GM21529 (cell line): ENCODE measurements at regions not wholly inside any gene's neighbourhood (a gene's known extent, or its start where the extent isn't known, plus 50 kb on each side); places are given as distances from the start of the nearest gene placed in this dataset.
"Not testable (repeated sequence)": the region's sequence is repeated elsewhere in the genome, so short reads cannot be mapped to it uniquely, and the experiment has no call there.

Experiments
- ATAC-seq: cut with Tn5 transposase; IDR thresholded peaks from one replicate; pipeline ENCODE4 v1.9.1; 2021; ENCODE audit not compliant: unreplicated experiment

GRCh38 chr7:68038621-68039314 is 1042.1 kb downstream of the TYW1 start:
- no peak for ATAC-seq

GRCh38 chr7:68041554-68041953 is 1044.9 kb downstream of the TYW1 start:
- no peak for ATAC-seq

DNA sequence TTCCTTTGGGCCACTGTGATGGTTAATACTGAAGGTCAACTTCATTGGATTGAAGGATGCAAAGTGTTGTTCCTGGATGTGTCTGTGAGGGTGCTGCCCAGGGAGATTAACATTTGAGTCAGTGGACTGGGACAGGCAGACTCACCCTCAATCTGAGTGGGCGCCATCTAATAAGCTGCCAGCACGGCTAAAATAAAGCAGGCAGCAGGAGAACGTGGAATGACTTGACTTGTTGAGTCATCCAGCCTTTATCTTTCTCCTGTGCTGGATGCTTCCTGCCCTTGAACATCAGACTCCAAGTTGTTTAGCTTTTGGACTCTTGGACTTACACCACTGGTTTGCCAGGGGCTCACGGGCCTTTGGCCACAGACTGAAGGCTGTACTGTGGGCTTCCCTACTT is 1046.9 kb downstream of the TYW1 start:
- no peak for ATAC-seq

DNA sequence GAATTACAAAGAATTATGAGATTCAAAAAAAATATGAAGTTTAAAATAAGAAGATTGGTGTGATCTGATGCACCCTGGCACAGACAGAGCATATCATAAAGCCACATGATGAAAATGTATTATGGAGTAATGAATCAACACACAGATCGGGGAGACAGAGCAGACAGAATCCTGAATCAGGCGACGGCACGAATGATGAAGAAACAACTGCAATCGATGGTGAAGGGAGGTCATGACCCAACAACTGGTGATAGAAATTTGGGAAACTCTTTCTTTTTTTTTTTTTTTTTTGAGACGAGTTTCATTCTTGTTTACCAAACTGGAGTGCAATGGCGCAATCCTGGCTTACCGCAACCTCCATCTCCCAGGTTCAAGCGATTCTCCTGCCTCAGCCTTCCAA is 1054.0 kb downstream of the TYW1 start:
- no peak for ATAC-seq

DNA sequence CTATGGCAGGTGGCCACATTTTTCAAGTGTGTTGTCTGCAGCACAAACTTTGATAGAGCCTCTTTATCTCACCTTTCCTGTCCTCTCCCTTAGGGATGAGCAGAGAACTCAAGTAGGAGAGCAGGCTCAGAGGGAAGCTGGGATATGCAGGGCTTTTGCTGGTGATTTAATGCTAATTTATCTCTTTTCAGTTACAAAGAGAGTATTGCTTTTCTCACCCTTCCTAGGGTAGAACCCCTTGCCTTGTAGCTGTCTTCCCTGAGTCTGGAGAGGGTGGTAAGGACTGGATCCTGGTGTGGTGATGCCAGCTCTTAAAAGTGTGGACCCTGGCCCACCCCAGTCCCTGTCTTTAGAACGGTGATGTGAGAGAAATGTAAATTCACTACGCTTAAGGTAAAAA is 1061.4 kb downstream of the TYW1 start:
- ATAC-seq: no peak

- no peak for ATAC-seq
These were observed 1066.5 kb downstream of the TYW1 start for GRCh38 chr7:68063171-68063570.

- ATAC-seq: no peak
These were observed 1068.9 kb downstream of the TYW1 start for GRCh38 chr7:68065581-68065980.

DNA sequence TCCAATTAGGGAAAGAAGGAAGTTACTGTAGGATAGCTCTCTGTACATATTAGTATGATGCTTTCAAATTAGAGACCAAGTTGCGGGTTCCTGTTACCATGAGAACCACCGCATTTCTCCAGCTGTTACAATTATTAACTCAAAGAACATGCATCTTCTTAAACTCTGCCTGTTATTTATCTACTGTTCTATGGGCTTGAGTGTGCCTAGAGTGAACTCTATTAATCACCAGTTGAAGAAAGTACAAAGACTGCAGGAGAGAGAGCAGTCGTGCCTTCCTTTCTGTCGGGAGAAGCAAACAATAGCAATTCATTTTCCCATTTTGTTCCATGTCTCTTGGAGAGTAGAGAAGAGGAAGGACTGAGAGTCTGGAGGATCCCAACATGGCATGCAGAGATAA is 1071.2 kb downstream of the TYW1 start:
- no peak for ATAC-seq

DNA sequence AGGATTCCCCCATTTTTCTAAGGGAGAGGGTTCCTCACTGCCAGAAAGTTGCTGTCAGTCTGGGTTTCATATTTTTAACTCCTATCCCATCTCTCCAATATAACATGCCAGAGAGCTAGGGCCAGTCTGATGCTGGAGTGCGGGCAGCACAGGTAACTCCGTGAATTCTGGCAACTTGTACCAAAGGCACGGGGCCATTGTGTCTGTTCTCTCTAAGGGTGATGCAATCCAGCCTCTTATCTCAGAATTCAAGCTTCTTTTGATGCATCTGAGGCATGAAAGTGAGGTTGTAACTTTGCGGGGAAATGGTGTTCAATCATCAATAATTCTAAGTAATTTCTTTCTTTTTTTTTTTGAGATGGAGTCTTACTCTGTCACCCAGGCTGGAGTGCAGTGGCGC is 1074.4 kb downstream of the TYW1 start:
- ATAC-seq: no peak

- no peak for ATAC-seq
These were observed 1077.1 kb downstream of the TYW1 start for GRCh38 chr7:68073701-68074100.

GRCh38 chr7:68074242-68074641 is 1077.6 kb downstream of the TYW1 start:
- ATAC-seq: no peak

- ATAC-seq: no peak
These were observed 1081.6 kb downstream of the TYW1 start for GRCh38 chr7:68078157-68078710.

DNA sequence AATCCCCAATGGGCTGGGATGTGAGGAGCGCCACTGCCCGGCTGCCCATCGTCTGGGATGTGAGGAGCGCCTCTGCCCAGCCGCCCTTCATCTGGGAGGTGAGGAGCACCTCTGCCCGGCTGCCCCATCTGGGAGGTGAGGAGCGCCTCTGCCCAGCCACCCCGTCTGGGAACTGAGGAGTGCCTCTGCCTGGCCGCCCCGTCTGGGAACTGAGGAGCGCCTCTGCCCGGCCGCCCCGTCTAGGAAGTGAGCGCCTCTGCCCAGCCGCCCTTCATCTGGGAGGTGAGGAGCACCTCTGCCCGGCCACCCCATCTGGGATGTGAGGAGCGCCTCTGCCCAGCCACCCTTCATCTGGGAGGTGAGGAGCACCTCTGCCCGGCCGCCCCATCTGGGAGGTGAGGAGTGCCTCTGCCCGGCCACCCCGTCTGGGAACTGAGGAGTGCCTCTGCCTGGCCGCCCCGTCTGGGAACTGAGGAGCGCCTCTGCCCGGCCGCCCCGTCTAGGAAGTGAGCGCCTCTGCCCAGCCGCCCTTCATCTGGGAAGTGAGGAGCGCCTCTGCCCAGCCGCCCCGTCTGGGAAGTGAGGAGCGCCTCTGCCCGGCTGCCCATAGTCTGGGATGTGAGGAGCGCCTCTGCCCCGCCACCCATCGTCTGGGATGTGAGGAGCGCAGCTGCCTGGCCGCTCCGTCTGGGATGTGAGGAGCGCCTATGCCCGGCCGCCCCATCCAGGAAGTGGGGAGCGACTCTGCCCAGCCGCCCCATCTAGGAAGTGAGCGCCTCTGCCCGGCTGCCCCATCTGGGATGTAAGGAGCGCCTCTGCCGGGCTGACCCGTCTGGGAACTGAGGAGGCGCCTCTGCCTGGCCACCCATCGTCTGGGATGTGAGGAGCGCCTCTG is 1085.7 kb downstream of the TYW1 start:
- not testable (repeated sequence) for ATAC-seq

- not testable (repeated sequence) for ATAC-seq
These were observed 1086.5 kb downstream of the TYW1 start for GRCh38 chr7:68082961-68083657.

GRCh38 chr7:68087401-68087800 is 1090.8 kb downstream of the TYW1 start:
- no peak for ATAC-seq

- ATAC-seq: no peak
These were observed 1092.2 kb downstream of the TYW1 start for GRCh38 chr7:68088879-68089278.

DNA sequence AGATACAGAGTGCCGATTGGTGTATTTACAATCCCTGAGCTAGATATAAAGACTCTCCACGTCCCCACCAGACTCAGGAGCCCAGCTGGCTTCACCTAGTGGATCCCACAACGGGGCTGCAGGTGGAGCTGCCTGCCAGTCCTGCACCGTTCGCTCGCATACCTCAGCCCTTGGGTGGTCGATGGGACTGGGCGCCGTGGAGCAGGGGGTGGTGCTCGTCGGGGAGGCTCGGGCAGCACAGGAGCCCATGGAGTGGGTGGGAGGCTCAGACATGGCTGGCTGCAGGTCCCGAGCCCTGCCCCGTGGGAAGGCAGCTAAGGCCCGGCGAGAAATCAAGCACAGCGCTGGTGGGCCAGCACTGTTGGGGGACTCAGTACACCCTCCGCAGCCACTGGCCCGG is 1093.6 kb downstream of the TYW1 start:
- ATAC-seq: not testable (repeated sequence)

- ATAC-seq: no peak
These were observed 1106.7 kb downstream of the TYW1 start for GRCh38 chr7:68103319-68103718.

DNA sequence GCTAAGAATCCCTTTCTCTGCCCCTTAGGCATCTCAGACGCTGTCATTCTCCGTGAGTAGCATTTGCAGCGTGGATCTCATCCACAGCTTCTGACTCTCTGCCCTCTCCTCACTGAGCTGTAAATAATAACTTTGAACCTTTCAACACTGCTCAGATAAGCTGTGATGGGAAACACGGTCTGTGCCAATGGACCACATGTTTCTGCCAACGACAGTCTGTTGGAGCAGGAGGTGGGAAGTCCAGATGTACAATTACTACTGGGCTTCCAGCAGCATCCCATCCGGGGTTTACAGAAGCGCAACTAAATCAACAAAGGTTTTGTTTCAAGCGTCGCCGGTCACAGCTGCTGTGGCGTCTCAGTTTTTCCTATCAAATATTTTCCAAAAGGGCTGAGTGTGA is 1110.6 kb downstream of the TYW1 start:
- no peak for ATAC-seq

- no peak for ATAC-seq
These were observed 1111.3 kb downstream of the TYW1 start for GRCh38 chr7:68107968-68108367.

DNA sequence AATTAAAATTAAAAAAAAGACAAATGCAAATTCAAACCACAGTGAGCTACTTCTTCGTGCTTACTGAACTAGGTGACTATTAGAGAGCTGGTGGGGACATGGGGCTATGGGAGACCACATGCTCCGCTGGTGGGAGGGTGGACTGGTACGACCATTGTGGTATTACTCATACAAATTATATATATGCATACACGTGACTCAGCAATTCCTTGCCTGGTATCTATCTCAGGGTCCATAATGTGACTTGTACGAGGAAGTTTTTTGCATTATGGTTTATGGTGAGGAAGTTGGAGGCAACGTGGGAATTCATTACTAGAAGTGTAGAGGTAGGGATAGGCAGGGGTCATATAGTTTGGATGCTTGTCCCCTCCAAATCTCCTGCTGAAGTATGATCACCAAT is 1112.7 kb downstream of the TYW1 start:
- no peak for ATAC-seq
